ENCODE measurements at regions not wholly inside any gene's neighbourhood (a gene's known extent, or its start where the extent isn't known, plus 50 kb on each side); places are given as distances from the start of the nearest gene placed in this dataset.

DNA sequence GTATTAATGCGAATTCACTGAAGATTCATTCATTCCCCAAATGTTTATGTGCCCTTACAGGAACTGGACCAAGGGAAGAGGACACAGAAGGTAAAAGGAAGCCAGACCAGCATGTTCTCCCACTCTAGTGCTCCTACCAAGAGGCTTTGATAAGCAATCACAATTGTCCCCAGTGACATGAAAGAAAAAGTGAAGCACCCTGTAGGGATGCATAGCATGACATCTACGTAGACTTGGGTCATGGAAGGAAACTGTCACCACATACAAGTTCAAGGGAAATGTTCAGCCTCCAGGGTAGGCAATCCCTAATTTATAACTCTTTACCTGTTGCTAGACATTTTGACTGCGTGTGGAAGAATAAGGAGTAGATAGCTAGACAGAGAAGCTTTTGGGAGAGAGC lies 348.6 kb upstream of the MCTP2 start:
- TF ChIP-seq POLR2A (IDR thresholded peaks at IDR 0.05), result no peak
- TF ChIP-seq, protein P1, sequence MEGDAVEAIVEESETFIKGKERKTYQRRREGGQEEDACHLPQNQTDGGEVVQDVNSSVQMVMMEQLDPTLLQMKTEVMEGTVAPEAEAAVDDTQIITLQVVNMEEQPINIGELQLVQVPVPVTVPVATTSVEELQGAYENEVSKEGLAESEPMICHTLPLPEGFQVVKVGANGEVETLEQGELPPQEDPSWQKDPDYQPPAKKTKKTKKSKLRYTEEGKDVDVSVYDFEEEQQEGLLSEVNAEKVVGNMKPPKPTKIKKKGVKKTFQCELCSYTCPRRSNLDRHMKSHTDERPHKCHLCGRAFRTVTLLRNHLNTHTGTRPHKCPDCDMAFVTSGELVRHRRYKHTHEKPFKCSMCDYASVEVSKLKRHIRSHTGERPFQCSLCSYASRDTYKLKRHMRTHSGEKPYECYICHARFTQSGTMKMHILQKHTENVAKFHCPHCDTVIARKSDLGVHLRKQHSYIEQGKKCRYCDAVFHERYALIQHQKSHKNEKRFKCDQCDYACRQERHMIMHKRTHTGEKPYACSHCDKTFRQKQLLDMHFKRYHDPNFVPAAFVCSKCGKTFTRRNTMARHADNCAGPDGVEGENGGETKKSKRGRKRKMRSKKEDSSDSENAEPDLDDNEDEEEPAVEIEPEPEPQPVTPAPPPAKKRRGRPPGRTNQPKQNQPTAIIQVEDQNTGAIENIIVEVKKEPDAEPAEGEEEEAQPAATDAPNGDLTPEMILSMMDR (IDR thresholded peaks at IDR 0.05), result no peak

All from testis (tissue), 2 donors.